ENCODE measurements at regions not wholly inside any gene's neighbourhood (a gene's known extent, or its start where the extent isn't known, plus 50 kb on each side); places are given as distances from the start of the nearest gene placed in this dataset.

- H3K9me3 ChIP-seq, result no peaks in the 10 kb centered on the region
- intact Hi-C loops (cut with DNase I), result no loop called here
- TF ChIP-seq CTCF (IDR thresholded peaks at IDR 0.05), result no peak
- H3K27ac ChIP-seq, result peak overlapping the region; percentile 28 to 36
- peaks cover 24 to 60% of the 10 kb centered on the region in 2 donors for H3K4me1 ChIP-seq
- H3K27me3 ChIP-seq, result no peaks in the 10 kb centered on the region
- no peaks in the 10 kb centered on the region for H3K36me3 ChIP-seq
- DNase-seq (ENCODE audit: low spot score in 2 of 2), result no peak
- H3K4me3 ChIP-seq, result no peak overlapping the region
These were observed 54.0 kb downstream of the NCOR2 start for GRCh38 chr12:124513297-124513867.

GRCh38 chr12:124512667-124513296 is 54.6 kb downstream of the NCOR2 start:
- Histone ChIP-seq H3K9me3 (no peaks in the 10 kb centered on the region), H3K27me3 (no peaks in the 10 kb centered on the region), H3K27ac (peak overlapping the region; percentile 28 to 36), H3K4me1 (peaks cover 23 to 60% of the 10 kb centered on the region in 2 donors), H3K36me3 (no peaks in the 10 kb centered on the region), H3K4me3 (no peak overlapping the region)
- DNase-seq (ENCODE audit: low spot score in 2 of 2), result peak; percentile 57 to 93
- intact Hi-C loops (cut with DNase I), result no loop called here
- TF ChIP-seq CTCF (IDR thresholded peaks at IDR 0.05), result no peak

GRCh38 chr12:124511259-124511985 is 56.0 kb downstream of the NCOR2 start:
- TF ChIP-seq CTCF (IDR thresholded peaks at IDR 0.05), result no peak
- Histone ChIP-seq H3K27me3 (no peaks in the 10 kb centered on the region), H3K36me3 (no peaks in the 10 kb centered on the region), H3K27ac (no peak overlapping the region), H3K4me3 (no peak overlapping the region), H3K9me3 (no peaks in the 10 kb centered on the region), H3K4me1 (peaks cover 11 to 58% of the 10 kb centered on the region in 2 donors)
- DNase-seq (ENCODE audit: low spot score in 2 of 2), result no peak
- intact Hi-C loops (cut with DNase I), result no loop called here

- H3K4me1 ChIP-seq, result peaks cover 7 to 59% of the 10 kb centered on the region in 2 donors
- no peak for DNase-seq (ENCODE audit: low spot score in 2 of 2)
- intact Hi-C loops (cut with DNase I), result no loop called here
These were observed 57.0 kb downstream of the NCOR2 start for GRCh38 chr12:124510301-124510970.

More at GRCh38 chr12:124510301-124510970, 57.0 kb downstream of the NCOR2 start:
- peak in 1 of 3 experiments; percentile 4 for TF ChIP-seq CTCF (IDR thresholded peaks at IDR 0.05)
- no peaks in the 10 kb centered on the region for H3K36me3 ChIP-seq
- no peaks in the 10 kb centered on the region for H3K9me3 ChIP-seq
- peak overlapping the region; percentile 14 to 25 for H3K27ac ChIP-seq
- H3K27me3 ChIP-seq, result no peaks in the 10 kb centered on the region
- H3K4me3 ChIP-seq, result no peak overlapping the region
